ENCODE measurements at regions not wholly inside any gene's neighbourhood (a gene's known extent, or its start where the extent isn't known, plus 50 kb on each side); places are given as distances from the start of the nearest gene placed in this dataset.
A peak's percentile ranks its signal among the peaks of the same experiment; 100 is the strongest.
"Not testable (repeated sequence)": the region's sequence is repeated elsewhere in the genome, so short reads cannot be mapped to it uniquely, and the experiment has no call there.

GRCh38 chr11:3532958-3533357 lies 108.8 kb downstream of the ART5 start:
- H3K9me3 Mint-ChIP-seq, result peaks cover 5 to 38% (median 17%) of the 10 kb centered on the region in 7 donors
- peaks cover 10 to 12% of the 10 kb centered on the region in 2 donors for H3K36me3 Mint-ChIP-seq

GRCh38 chr11:3531280-3531679 lies 110.5 kb downstream of the ART5 start:
- ATAC-seq (ENCODE audit: low read depth in 2 of 2); H3K27ac Mint-ChIP-seq; H3K4me3 Mint-ChIP-seq; H3K4me1 Mint-ChIP-seq; DNase-seq; H3K36me3 Mint-ChIP-seq: not testable (repeated sequence)
- H3K27me3 Mint-ChIP-seq, result peaks cover 9 to 27% (median 13%) of the 10 kb centered on the region in 3 donors
- H3K9me3 Mint-ChIP-seq, result peaks cover 2 to 22% (median 8%) of the 10 kb centered on the region in 7 donors

More at GRCh38 chr11:3532958-3533357, 108.8 kb downstream of the ART5 start:
- H3K27ac Mint-ChIP-seq; H3K4me3 Mint-ChIP-seq; DNase-seq; H3K4me1 Mint-ChIP-seq; ATAC-seq (ENCODE audit: low read depth in 2 of 2): not testable (repeated sequence)
- H3K27me3 Mint-ChIP-seq, result peaks cover 4 to 31% (median 10%) of the 10 kb centered on the region in 3 donors

GRCh38 chr11:3523567-3523966 lies 118.2 kb downstream of the ART5 start:
- peaks cover 6 to 20% (median 15%) of the 10 kb centered on the region in 3 donors for H3K27me3 Mint-ChIP-seq
- H3K27ac Mint-ChIP-seq; H3K36me3 Mint-ChIP-seq; H3K4me1 Mint-ChIP-seq; H3K4me3 Mint-ChIP-seq; ATAC-seq (ENCODE audit: low read depth in 2 of 2); DNase-seq: not testable (repeated sequence)
- peaks cover 6 to 41% (median 22%) of the 10 kb centered on the region in 7 donors for H3K9me3 Mint-ChIP-seq

DNA sequence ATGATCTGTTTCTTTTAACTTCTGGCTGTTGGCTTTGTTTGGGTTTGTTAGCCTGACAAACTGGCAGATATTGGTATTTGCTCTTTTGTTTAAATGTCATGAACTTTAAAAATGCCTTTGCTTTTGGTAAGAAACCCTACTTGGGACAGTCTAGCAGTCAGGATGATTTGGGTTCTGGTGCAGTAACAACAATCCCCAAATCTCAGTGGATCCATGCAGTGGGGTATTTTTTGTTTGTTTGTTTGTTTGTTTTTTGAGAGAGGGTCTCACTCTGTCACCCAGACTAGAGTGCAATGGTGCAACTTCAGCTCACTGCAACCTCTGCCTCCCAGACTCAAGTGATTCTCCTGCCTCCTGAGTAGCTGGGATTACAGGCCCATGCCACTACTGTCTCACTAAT lies 120.9 kb downstream of the ART5 start:
- Mint-ChIP-seq H3K9me3 (peaks cover 6 to 41% (median 22%) of the 10 kb centered on the region in 7 donors), H3K27me3 (peaks cover 0 to 14% (median 5%) of the 10 kb centered on the region in 3 donors)
- ATAC-seq (ENCODE audit: low read depth in 2 of 2); H3K4me1 Mint-ChIP-seq; DNase-seq; H3K27ac Mint-ChIP-seq; H3K4me3 Mint-ChIP-seq; H3K36me3 Mint-ChIP-seq: not testable (repeated sequence)

DNA sequence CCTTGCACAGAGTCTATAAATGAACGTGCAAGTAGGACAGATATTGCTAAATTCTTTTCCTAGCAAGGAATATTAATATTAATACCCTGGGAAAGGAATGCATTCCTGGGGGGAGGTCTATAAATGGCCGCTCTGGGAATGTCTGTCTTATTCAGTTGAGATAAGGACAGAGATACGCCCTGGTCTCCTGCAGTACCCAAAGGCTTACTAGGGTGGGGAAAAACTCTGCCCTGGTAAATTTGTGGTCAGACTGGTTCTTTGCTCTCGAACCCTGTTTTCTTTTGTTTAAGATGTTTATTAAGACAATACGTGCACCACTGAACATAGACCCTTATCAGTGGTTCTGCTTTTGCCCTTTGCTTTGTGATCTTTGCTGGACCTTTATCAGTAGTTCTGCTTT lies 122.0 kb downstream of the ART5 start:
- Mint-ChIP-seq H3K9me3 (peaks cover 6 to 41% (median 22%) of the 10 kb centered on the region in 7 donors), H3K27me3 (peaks cover under 1 to 21% (median 13%) of the 10 kb centered on the region in 3 donors), H3K4me3 (peak overlapping the region in 1 of 8 donors; percentile 4)
- not testable (repeated sequence) for H3K27ac Mint-ChIP-seq; H3K4me1 Mint-ChIP-seq; DNase-seq; ATAC-seq (ENCODE audit: low read depth in 2 of 2); H3K36me3 Mint-ChIP-seq

- H3K4me1 Mint-ChIP-seq; H3K36me3 Mint-ChIP-seq; H3K4me3 Mint-ChIP-seq; ATAC-seq (ENCODE audit: low read depth in 2 of 2); DNase-seq; H3K27ac Mint-ChIP-seq: not testable (repeated sequence)
- H3K9me3 Mint-ChIP-seq, result peaks cover 6 to 30% (median 17%) of the 10 kb centered on the region in 7 donors
- peaks cover 6 to 20% (median 18%) of the 10 kb centered on the region in 3 donors for H3K27me3 Mint-ChIP-seq
Measured at GRCh38 chr11:3516934-3517567, 124.7 kb downstream of the ART5 start.

DNA sequence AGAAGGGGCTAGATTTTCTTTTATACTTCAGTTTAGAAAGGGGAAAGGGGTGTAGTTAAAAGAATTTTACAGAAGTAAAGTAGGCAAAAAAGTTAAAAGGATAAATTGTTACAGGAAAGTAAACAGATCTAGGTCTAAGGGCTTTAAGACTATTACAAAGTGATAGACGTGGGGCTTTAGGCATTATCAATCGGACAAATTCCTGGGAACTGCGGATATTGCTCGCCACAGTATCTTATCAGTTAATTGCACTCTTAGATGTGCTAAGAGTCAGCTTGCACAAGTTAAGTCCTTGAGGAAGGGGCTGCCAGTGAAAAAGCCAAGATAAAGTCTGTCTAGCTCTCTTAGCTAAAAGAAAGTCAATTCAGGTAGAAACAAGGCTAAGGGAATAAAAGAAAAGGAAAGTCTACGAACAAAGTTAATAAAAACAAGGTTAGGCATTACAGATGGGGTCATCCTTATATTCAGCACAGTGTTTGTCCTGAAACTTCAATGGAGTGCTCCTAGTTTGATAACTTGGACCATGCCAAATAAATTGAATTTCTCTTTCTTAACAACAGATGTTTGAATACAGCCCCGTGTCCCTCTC lies 125.4 kb downstream of the ART5 start:
- H3K36me3 Mint-ChIP-seq; H3K4me1 Mint-ChIP-seq; DNase-seq; H3K4me3 Mint-ChIP-seq; ATAC-seq (ENCODE audit: low read depth in 2 of 2); H3K27ac Mint-ChIP-seq: not testable (repeated sequence)
- H3K9me3 Mint-ChIP-seq, result peaks cover 6 to 29% (median 17%) of the 10 kb centered on the region in 7 donors
- H3K27me3 Mint-ChIP-seq, result peaks cover 6 to 26% (median 18%) of the 10 kb centered on the region in 3 donors

DNA sequence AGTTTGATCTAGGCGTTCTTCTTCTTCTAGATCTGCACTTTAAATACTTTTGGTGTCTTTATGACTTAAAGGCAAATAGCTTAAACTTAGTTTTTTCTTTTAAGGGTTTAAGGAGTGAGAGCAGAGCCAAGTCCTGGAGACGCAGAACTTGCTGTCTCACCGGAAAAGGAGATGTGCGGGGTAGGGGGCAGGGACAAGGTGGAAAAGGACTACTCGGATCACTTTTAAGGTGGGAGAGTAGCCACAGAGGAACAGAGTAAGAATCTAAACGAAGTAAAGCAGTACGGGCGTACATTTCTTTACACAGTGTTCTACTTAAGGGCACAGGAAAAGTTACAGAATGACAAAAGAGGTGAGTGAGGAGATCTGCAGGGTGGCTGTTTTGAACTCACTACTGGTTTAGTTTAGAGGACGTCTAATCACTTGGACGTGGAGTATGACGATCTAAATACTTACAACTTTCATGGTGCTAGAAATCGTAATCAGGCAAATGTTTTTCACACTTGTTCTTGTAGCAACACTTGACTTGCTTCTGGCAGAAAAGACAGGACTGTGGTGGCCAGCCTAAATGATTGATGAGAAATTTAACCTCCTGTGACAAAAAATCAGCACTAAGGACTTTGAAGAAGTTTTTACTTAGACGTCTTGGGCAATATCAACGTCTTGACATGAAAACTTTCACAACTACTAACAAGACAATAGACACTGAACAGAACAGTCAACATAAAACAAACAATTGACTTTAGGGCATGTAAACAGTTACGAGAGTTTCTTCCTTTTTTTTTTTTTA lies 127.0 kb downstream of the ART5 start:
- H3K4me3 Mint-ChIP-seq; ATAC-seq (ENCODE audit: low read depth in 2 of 2); H3K36me3 Mint-ChIP-seq; DNase-seq; H3K27ac Mint-ChIP-seq; H3K4me1 Mint-ChIP-seq: not testable (repeated sequence)
- Mint-ChIP-seq H3K27me3 (peaks cover 16 to 42% (median 25%) of the 10 kb centered on the region in 3 donors), H3K9me3 (peaks cover 3 to 13% (median 7%) of the 10 kb centered on the region in 7 donors)

DNA sequence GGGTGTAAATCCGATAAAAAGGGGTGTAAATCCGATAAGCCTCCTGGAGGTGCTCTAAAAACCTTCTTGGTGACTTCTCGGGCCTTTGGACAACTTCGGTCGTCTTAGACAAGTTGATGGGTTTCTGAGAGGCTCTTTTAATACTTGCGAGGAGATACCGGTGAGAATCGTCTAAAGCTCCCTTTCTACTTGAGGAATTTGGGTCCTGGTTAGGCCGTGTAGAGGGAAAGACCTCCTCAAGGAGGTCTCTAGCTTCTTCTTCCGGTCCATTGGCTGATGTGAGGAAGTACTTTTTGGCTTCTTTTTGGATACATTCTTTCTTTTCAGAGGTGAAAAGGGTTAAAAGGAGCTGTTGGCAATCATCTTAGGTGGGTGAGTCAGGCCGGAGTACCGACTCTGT lies 128.5 kb downstream of the ART5 start:
- not testable (repeated sequence) for DNase-seq; H3K27ac Mint-ChIP-seq; H3K4me3 Mint-ChIP-seq; ATAC-seq (ENCODE audit: low read depth in 2 of 2); H3K4me1 Mint-ChIP-seq; H3K9me3 Mint-ChIP-seq; H3K36me3 Mint-ChIP-seq
- H3K27me3 Mint-ChIP-seq, result peaks cover 16 to 40% (median 34%) of the 10 kb centered on the region in 3 donors

GRCh38 chr11:3512751-3513150 lies 129.0 kb downstream of the ART5 start:
- not testable (repeated sequence) for H3K36me3 Mint-ChIP-seq; ATAC-seq (ENCODE audit: low read depth in 2 of 2); H3K4me1 Mint-ChIP-seq; H3K9me3 Mint-ChIP-seq; H3K4me3 Mint-ChIP-seq; H3K27ac Mint-ChIP-seq; DNase-seq
- H3K27me3 Mint-ChIP-seq, result peaks cover 16 to 40% (median 34%) of the 10 kb centered on the region in 3 donors

- not testable (repeated sequence) for H3K9me3 Mint-ChIP-seq; ATAC-seq (ENCODE audit: low read depth in 2 of 2); H3K27ac Mint-ChIP-seq; H3K36me3 Mint-ChIP-seq; H3K4me3 Mint-ChIP-seq; DNase-seq; H3K4me1 Mint-ChIP-seq
- peaks cover 16 to 40% (median 34%) of the 10 kb centered on the region in 3 donors for H3K27me3 Mint-ChIP-seq
Measured at GRCh38 chr11:3512133-3512703, 129.6 kb downstream of the ART5 start.

- not testable (repeated sequence) for ATAC-seq (ENCODE audit: low read depth in 2 of 2); H3K4me3 Mint-ChIP-seq; H3K27ac Mint-ChIP-seq
Measured at GRCh38 chr11:3511416-3512132, 130.2 kb downstream of the ART5 start.

GRCh38 chr11:3509563-3509962 lies 130.6 kb upstream of the ZNF195 start:
- not testable (repeated sequence) for DNase-seq; ATAC-seq (ENCODE audit: low read depth in 2 of 2); H3K4me3 Mint-ChIP-seq; H3K36me3 Mint-ChIP-seq; H3K4me1 Mint-ChIP-seq; H3K9me3 Mint-ChIP-seq
- H3K27me3 Mint-ChIP-seq, result peaks cover 13 to 33% (median 22%) of the 10 kb centered on the region in 3 donors
- H3K27ac Mint-ChIP-seq, result peak overlapping the region in 1 of 6 donors; percentile 23

More at GRCh38 chr11:3511416-3512132, 130.2 kb downstream of the ART5 start:
- not testable (repeated sequence) for H3K9me3 Mint-ChIP-seq, DNase-seq, H3K4me1 Mint-ChIP-seq, H3K36me3 Mint-ChIP-seq
- H3K27me3 Mint-ChIP-seq, result peaks cover 16 to 40% (median 34%) of the 10 kb centered on the region in 3 donors

Data from naive B cell (primary cell).